ENCODE measurements at regions not wholly inside any gene's neighbourhood (a gene's known extent, or its start where the extent isn't known, plus 50 kb on each side); places are given as distances from the start of the nearest gene placed in this dataset.
"Not testable (repeated sequence)": the region's sequence is repeated elsewhere in the genome, so short reads cannot be mapped to it uniquely, and the experiment has no call there.

DNA sequence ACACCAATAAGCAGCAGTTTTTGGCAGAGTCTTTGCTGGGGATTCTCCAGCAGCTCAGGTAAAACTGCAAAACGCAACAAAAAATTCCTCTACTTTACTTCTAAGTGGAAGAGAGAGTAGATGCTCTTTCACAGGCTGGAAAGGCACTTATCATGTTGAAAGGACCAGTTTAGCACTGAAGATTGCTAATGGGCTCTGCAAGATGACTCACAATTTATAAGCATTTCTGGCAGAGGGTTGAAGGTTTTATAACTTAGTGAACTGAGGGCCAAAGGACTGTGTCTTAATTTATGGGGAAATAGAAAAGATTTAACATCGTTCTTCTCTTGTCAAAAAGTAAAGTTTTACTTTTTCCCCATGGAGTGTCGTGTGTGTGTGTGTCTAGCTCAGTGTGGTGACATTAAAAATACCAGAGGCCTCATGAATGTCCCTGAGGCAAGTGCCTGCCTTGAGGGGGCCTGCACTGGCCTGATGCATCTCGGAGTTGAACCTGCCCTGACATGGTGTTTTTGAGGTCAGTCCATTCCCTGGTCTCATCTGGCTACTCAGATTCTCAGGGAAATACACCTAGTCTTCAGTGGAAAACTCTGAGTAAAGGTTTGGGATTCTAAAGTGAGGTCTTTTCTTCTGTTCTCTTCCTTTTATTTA is 1092.0 kb downstream of the NAALADL2 start:
- H3K36me3 ChIP-seq (ENCODE audit: control insufficient read depth, insufficient read depth, low read length), result no peaks in the 10 kb centered on the region
- no peak overlapping the region for H3K4me3 ChIP-seq (replicated peaks; ENCODE audit: low read depth, low read length)
- TF ChIP-seq CTCF (IDR thresholded peaks at IDR 0.05; ENCODE audit: insufficient read depth, low read length, poor library complexity, severe bottlenecking), result no peak
- DNase-seq (ENCODE audit: extremely low read depth, insufficient read length), result no peak
- H3K27me3 ChIP-seq (replicated peaks; ENCODE audit: control insufficient read depth, insufficient read depth, low read length), result no peaks in the 10 kb centered on the region

GRCh38 chr3:175948041-175948440 is 1088.9 kb downstream of the NAALADL2 start:
- TF ChIP-seq CTCF (IDR thresholded peaks at IDR 0.05; ENCODE audit: insufficient read depth, low read length, poor library complexity, severe bottlenecking), result no peak
- no peak overlapping the region for H3K4me3 ChIP-seq (replicated peaks; ENCODE audit: low read depth, low read length)
- no peak for DNase-seq (ENCODE audit: extremely low read depth, insufficient read length)
- H3K27me3 ChIP-seq (replicated peaks; ENCODE audit: control insufficient read depth, insufficient read depth, low read length), result no peaks in the 10 kb centered on the region
- no peaks in the 10 kb centered on the region for H3K36me3 ChIP-seq (ENCODE audit: control insufficient read depth, insufficient read depth, low read length)

DNA sequence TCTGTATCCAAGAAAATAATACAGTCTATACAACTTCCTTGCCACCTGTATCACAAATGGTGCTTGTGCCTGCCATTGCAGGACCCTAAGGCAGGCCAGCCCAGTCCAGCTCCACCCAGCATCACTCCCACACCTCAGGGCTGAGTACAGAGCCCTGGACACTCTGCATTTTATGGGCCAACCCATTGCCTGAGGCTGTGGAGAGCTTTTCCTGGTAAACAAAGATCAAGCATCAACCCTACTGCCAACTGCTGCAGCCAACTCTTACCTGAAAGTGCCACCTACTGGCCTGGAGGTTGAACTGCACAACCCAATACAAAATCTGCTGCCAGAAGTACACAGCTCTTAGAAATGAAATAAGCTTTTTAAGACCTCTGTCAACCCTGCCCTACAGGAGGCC is 1082.2 kb downstream of the NAALADL2 start:
- no peak for DNase-seq (ENCODE audit: extremely low read depth, insufficient read length)
- no peaks in the 10 kb centered on the region for H3K27me3 ChIP-seq (replicated peaks; ENCODE audit: control insufficient read depth, insufficient read depth, low read length)
- H3K36me3 ChIP-seq (ENCODE audit: control insufficient read depth, insufficient read depth, low read length), result no peaks in the 10 kb centered on the region
- peak; percentile 73 for TF ChIP-seq CTCF (IDR thresholded peaks at IDR 0.05; ENCODE audit: insufficient read depth, low read length, poor library complexity, severe bottlenecking)
- H3K4me3 ChIP-seq (replicated peaks; ENCODE audit: low read depth, low read length), result no peak overlapping the region

DNA sequence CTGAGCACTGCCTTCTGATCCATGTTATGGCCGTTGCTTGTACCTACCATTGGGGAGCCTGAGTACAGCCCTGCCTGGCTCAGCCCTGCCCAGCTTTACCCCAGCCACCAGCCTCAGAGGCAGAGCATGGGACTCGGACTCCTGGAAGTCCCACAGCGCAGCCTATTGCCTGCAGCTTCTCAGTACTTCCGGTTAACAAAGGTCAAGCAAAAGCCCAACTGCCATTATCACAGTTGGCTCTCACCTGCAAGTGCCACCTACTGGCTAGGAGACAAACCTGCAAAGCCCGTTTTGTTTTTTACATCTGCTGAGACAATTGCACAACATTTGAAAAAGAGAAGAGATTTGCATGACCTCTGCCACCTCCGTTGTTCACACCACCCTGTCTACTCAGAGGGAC is 1081.7 kb downstream of the NAALADL2 start:
- Histone ChIP-seq H3K27me3 (replicated peaks; ENCODE audit: control insufficient read depth, insufficient read depth, low read length) (no peaks in the 10 kb centered on the region), H3K4me3 (replicated peaks; ENCODE audit: low read depth, low read length) (no peak overlapping the region), H3K36me3 (ENCODE audit: control insufficient read depth, insufficient read depth, low read length) (no peaks in the 10 kb centered on the region)
- peak; percentile 51 for TF ChIP-seq CTCF (IDR thresholded peaks at IDR 0.05; ENCODE audit: insufficient read depth, low read length, poor library complexity, severe bottlenecking)
- no peak for DNase-seq (ENCODE audit: extremely low read depth, insufficient read length)

- Histone ChIP-seq H3K27me3 (replicated peaks; ENCODE audit: control insufficient read depth, insufficient read depth, low read length) (no peaks in the 10 kb centered on the region), H3K36me3 (ENCODE audit: control insufficient read depth, insufficient read depth, low read length) (no peaks in the 10 kb centered on the region), H3K4me3 (replicated peaks; ENCODE audit: low read depth, low read length) (no peak overlapping the region)
- TF ChIP-seq CTCF (IDR thresholded peaks at IDR 0.05; ENCODE audit: insufficient read depth, low read length, poor library complexity, severe bottlenecking), result no peak
- no peak for DNase-seq (ENCODE audit: extremely low read depth, insufficient read length)
These were observed 1081.1 kb downstream of the NAALADL2 start for GRCh38 chr3:175940243-175940642.

DNA sequence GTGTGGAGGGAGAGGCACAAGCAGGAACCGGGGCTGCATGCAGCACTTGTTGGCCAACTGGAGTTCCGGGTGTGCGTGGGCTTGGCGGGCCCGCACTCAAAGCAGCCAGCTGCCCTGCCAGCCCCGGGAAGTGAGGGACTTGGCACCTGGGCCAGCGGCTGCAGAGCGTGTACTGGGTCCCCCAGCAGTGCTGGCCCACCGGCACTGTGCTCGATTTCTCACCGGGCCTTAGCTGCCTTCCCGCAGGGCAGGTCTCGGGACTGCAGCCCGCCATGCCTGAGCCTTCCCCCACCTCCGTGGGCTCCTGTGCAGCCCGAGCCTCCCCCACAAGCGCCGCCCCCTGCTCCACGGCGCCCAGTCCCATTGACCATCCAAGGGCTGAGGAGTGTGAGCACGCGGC is 1078.2 kb downstream of the NAALADL2 start:
- not testable (repeated sequence) for H3K36me3 ChIP-seq (ENCODE audit: control insufficient read depth, insufficient read depth, low read length); DNase-seq (ENCODE audit: extremely low read depth, insufficient read length); H3K4me3 ChIP-seq (replicated peaks; ENCODE audit: low read depth, low read length); H3K27me3 ChIP-seq (replicated peaks; ENCODE audit: control insufficient read depth, insufficient read depth, low read length)
